Left colon (tissue), 2 donors: ENCODE measurements at regions not wholly inside any gene's neighbourhood (a gene's known extent, or its start where the extent isn't known, plus 50 kb on each side); places are given as distances from the start of the nearest gene placed in this dataset.
"Not testable (repeated sequence)": the region's sequence is repeated elsewhere in the genome, so short reads cannot be mapped to it uniquely, and the experiment has no call there.

Experiments used
- ATAC-seq: fragments of 200-7000 bp; cut with Tn5 transposase; one replicate; pipeline ENCODE4 v1.9.1; 2020; ENCODE audit warnings: mild to moderate bottlenecking, moderate library complexity
- DNase-seq, 2 donors: peaks; one replicate each; pipeline ENCODE4 v3.0.0-alpha.2; 2020
- intact Hi-C, 2 donors: fragments of 100-400 bp; cut with DNase I in 1 of 2; cut with micrococcal nuclease in 1 of 2; formaldehyde crosslinking; loops; one replicate each; pipeline versions ENCODE4 v1.11.2 to v1.14.0; 2022; cut with DNase I, micrococcal nuclease
- donor health status: DM: no; HTN: no; CAD: no.
- donor health status: DM: yes; HTN: yes; CAD: no.

DNA sequence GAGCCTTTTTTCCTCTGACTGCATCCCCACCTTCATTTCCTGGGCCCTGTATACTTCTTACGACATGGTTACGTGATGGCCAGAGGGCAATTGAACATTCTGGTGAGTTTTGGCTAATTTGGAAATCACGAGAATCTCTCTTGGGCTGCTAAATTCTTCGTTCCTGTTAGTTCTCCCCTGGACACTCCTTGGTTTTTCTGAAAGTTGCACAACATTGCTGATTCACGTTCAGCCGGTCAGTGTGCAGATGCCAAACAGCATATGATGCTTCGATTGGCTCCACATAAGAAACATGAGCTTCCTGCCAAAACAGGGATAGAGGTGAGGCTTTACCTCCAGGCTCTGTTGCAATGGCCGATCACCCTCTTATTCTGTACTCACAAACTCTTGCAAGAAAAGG, 119.4 kb upstream of the LY86 start:
- ATAC-seq, result no peak
- intact Hi-C loops, result no loop called here
- no peak for DNase-seq

DNA sequence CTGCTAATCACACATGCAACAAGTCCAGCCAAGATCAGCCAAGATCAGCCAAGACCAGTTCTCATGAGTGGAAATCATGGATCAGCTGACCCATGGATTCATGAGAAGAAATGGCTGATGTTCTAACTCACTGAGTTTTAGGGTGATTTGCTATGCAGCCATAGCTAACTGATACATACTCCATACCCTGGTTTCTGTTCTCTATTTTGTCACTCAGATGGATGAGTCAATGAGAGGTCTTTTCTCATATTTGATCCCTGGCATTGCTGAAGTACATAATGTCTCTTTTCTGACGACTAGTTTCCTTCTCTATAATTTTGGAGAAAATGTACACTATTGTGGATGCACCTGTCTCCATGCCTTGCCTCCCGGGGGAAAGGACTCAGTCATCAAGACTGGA, 118.4 kb upstream of the LY86 start:
- ATAC-seq (no peak), DNase-seq (no peak)
- intact Hi-C loops, result no loop called here

DNA sequence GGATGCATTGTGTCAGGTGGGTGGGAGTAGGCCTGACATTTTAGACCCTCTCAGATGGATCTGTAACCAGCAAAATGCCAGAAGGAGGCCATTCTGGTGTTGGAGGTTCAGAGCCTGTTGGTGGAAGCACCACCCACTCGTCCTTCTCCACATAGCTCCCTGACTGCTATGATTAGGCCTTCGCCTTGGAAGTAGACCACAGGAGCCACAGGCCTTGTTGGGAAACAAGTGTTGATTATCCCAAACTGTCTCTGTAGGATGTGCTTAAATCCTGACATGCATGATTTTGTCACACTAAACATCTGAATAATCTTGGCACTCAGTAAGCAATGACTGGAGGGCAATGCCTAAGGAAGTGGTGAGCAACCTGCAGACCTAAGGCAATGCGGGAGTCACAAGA, 117.2 kb upstream of the LY86 start:
- DNase-seq, result no peak
- ATAC-seq, result no peak
- intact Hi-C loops, result no loop called here

DNA sequence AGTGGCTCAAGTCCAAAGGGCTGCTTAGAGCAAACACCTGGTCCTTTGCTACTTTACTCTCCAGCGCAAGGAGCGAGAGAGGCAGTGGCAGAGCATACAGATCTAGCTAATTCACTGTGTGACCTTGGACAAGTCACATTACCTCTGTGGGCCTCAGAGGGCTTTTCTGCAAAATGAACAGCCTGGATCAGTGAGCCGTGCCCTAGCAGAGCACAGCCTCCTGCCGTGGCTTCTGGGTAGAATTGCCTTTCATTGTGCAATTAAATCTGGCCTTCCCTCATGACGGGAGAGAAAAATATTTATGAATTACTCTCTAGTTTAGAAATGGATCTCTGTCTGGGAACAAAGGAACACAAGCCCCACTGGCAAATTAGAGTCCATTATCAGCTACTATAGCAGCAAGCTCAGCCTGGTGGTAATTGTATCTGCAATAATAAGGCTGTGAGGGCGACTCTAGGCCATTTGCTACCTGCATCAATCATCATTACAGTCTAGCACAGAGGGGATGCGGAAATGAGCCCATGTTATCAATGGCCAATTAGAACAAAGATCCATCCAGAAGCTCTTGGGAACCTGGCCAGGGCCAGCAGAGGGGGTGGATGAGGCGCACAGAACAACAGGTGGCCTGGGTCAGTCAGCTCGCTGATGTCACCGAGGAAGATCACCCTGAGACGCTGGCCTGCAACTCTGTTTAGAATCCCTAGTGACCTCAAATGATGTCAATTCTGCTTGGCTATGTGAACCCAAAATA, 114.2 kb upstream of the LY86 start:
- intact Hi-C loops, result no loop called here
- no peak for DNase-seq
- no peak for ATAC-seq

DNA sequence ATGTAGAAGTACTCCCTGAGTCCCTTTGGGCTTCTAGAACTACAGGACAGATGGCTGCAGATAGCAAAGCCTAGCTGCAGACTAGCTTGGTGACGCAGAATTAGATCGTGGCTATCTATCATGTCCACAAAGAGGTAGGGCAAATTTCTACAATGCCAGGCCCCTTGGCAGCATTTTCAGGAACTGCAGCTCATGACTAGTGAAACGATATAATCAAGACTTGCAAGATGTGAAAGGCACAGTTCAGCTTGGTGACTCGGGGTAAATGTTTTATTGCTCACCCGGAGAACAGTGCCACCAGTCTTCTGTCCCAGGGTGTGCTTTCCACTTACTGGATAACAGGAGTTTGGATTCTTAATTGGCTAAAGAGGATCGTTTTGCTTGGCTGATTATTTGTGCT, 108.7 kb upstream of the LY86 start:
- DNase-seq, result no peak
- intact Hi-C loops, result no loop called here
- no peak for ATAC-seq

DNA sequence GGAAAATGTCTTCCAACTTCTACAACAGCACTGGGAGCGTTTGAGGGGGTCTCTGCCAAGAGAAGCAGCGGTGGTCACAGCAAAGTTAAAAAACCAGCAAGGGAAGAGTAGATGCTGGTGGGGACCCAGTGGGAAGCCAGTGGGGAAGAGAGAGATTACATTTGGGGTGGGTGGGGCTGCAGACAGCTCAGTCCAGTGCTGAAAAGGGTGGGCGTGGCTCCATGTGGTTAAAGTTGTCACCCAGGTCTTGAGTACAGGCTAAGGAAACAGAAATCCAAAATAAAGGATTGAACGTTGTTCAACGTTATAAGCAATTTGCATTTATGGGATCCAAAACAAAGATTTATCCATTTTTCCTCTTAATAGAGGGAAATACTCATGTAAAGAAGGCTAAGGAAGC, 106.3 kb upstream of the LY86 start:
- DNase-seq (no peak), ATAC-seq (no peak)
- intact Hi-C loops, result no loop called here

DNA sequence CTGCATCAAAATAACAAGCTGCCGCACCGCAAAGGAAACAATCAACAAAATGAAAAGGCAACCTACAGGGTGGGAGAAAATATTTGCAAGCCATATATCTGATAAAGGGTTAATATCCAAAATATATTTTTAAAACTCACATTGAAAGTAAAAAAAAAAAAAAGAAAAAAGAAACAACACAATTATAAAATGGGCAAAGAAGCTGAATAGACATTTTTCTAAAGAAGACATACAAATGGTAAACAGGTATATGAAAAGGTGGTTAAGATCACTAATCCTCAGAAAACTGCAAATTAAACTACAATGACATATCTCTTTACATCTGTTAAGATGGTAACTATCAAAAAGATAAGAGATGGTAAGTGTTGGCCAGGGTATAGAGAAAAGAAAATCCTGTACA, 105.4 kb upstream of the LY86 start:
- intact Hi-C loops, result no loop called here
- no peak for ATAC-seq
- no peak for DNase-seq

DNA sequence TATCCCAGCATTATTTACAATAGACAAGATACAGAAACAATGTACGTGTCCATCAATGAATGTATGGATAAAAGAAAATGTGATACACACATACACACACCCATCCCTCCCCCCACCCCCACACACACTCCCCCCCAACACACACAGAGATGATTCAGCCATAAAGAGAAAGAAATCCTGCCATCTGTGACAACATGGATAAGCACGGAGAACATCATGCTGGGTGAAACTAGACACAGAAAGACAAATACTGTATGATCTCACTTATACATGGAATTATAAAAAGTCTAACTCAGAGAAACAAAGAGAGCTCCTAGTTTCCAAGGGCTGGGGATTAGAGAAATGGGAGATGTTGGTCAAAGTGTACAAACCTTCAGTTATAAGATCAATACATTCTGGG, 104.8 kb upstream of the LY86 start:
- ATAC-seq (no peak), DNase-seq (no peak)
- intact Hi-C loops, result no loop called here

DNA sequence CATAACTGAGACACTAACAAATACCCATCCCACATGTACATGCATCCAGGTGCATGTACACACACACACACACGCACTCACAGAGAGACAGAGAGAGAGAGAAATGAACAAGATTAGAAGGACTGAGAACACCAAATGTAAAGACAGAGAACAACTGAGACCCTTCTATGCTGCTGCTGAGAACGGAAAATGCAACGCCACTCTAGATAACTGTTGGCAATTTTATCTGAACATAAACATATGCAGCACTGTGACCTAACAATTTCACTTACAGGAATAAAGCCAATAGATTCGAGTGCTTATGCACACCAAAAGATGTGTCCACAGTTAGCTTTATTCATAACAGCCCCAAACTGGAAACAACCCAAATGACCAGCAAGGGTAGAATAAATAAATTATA, 103.8 kb upstream of the LY86 start:
- DNase-seq (no peak), ATAC-seq (no peak)
- intact Hi-C loops, result no loop called here

DNA sequence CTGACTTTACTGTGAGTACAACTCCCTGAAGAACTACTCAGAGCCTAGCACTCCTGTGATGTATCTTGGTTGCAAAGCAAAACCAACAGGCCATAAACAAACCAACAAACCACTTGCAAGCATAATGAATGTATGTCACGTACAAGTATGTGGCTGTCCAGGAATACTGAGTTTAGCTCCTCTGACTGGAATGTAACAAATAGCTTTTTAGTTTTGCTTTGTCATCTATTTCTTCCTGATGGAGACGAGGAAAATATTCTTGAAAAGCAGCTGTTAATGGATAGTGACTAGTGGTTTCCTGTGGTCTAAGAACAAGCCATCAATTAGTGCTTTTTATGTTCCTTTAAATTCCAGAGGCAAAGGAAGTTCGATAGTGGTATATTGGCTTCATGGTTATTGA, 101.9 kb upstream of the LY86 start:
- DNase-seq (no peak), ATAC-seq (no peak)
- intact Hi-C loops, result no loop called here

DNA sequence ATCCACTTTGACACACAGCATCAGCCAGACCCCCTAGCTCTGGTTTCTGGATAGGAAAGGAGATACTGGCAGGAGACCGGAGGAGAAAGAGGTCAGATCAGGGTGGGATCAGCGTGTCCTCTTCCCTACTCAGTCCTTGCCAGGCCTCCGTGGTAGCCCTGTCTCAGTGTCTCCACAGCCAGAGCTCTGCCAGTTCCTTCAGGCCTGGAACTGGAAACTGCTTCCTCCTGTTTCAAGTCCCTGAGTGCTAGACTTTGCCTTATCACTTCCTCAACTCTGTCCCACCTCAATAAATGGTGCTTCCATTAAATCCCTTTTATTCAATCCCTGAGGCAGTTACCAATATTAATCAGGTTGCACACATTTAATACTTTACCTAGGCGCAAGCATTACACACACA, 96.8 kb upstream of the LY86 start:
- no peak for DNase-seq
- no peak for ATAC-seq
- intact Hi-C loops, result no loop called here

DNA sequence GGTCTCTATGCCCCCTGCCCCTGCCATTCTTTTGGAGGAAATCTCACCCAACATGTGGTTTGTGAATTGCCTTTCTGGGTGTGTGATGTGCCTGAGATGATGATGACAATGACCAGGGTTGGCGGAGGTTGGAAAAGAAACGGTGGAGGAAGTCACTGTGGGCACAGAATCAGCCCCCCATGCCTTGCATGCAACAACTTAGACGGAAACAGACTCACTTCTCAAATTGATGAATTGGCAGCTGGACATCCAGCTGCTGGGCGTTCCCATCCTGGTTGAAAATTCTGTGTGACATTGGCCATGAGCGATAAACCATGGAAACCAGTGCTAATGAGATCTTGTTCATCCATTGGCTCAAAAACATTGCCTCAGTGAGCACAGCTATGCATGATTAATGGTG, 95.8 kb upstream of the LY86 start:
- DNase-seq, result no peak
- intact Hi-C loops, result no loop called here
- no peak for ATAC-seq

DNA sequence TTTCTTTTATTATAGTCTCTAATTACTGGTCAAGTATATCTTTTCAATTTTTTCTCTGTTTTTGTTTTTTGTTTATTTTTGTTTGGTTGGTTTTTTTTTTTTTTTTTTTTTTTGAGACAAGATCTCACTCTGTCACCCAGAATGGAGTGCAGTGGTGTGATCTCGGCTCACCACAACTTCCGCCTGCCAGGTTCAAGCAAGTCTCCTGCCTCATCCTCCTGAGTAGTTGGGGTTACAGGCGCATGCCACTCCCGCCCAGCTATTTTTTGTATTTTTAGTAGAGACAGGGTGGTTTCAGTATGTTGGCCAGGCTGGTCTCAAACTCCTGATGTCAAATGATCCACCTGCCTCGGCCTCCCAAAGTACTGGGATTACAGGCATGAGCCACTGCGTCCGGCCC, 94.4 kb upstream of the LY86 start:
- intact Hi-C loops, DNase-seq, ATAC-seq: not testable (repeated sequence)

DNA sequence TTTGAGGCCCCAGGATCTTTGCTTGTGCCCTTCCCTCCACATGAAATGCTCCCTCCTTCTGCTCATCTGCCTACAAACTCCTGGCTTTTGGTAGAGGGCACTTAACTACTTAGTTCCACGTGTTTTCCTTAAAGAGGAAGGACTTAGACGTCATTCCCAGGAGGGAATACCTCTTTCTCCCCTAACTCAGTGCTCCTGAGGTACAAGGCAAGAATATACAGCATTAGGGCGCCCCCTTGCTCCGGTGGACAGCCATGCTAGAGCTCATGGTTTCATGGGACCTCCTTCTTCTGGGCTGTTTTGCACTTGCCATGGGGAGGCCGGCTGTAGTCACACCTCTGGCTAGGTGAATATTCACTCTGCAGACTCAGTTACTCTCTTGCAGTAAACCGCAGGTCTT, 93.8 kb upstream of the LY86 start:
- ATAC-seq (peak; percentile 54), DNase-seq (peak in 1 of 2 donors; percentile 64)
- intact Hi-C loops, result no loop called here

DNA sequence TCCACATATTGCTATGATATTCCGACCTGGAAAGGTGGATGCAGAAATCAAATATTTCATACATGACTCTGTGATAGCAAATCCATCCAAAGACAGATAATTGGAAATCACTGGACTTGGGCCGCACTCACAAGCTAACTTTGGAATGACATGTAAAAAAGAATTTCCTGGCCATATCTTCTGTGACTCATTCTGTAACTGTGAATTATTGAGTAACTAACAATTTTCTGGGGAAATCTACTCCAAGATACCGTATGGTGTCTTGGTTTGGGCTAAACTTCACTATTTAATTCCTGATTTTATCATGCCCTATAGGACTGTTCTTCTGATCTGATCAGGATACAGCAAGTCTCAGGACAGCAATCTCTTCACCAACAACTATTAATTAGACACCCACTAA, 92.7 kb upstream of the LY86 start:
- intact Hi-C loops, result no loop called here
- DNase-seq (no peak), ATAC-seq (no peak)

DNA sequence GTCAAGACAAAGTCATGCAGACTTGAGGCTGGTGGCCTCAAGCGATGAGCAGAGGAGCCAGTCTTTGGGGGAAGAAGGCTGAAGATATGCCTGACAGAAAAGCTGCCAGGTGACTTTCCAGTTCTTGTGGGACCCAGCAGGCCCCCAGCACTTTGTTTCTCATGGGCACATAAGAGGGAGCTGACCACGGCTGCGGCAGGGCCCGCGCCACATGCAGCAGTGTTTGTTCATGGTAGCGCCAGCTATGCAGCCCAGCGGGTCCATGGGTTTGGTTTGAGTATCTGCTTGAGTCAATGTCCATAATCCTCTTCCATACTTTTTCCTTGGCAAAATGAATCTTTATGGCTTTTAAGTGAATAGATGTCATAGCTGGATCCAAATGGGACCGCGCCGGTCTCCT, 91.0 kb upstream of the LY86 start:
- DNase-seq (no peak), ATAC-seq (no peak)
- intact Hi-C loops, result no loop called here

DNA sequence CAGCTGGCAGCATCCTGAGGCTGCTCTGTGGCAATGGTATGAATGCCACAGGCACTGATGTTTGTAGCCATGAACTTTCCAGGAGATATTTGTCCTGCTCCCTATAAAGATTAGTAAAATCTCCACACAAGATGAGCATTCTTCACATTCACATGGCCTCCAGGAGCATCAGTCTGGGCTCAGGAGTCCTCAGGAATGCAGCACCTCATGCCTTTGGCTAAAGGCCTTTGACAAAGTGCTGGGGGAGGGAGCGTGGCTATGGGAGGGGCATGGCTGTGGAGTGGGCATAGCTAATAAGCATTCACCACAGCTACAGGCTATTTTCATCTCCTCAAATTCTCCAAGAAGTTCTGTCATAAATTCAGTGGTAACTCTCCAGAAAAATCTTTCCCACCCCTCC, 90.5 kb upstream of the LY86 start:
- ATAC-seq, result no peak
- DNase-seq, result no peak
- intact Hi-C loops, result no loop called here

DNA sequence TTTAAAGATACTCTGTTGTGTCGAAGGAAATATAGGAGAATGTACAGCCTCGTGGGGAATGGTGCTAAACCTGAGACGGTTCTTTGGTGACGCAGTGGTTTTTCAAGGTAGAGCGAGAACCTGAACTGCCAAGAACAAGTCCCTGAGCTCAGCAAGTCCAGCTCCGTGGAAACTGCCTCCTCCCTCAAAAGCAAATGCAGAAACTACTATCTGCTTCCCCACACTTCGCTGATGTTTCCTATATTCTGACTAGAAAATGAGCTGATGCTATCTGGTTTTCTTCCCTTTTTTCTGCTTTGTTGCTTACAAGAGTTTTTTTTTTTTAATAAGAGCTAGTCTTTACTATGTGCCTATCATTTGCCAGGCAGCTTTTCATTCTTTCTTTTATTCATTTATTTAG, 85.3 kb upstream of the LY86 start:
- no peak for ATAC-seq

DNA sequence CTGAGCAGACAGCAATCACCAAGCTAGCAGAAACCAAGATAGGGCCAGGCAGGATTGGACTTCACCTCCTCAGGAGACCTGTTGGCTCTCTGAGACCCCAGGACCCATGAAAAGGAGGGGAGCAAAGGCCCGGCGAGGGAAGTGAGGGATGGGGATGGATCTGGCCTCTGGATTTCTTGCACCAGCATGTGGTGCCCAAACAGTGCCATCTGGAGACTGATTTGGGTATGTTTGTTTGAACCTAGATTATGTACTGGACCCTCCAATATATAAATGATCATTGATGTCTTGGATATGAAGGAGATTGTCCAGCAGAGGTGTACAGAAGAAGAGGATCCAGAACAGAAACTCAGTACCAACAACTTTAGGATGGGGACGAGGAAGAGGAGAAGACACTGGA, 83.4 kb upstream of the LY86 start:
- ATAC-seq (no peak), DNase-seq (no peak)
- intact Hi-C loops, result no loop called here

More for the DNA sequence above, 85.3 kb upstream of the LY86 start:
- intact Hi-C loops, result no loop called here
- no peak for DNase-seq

DNA sequence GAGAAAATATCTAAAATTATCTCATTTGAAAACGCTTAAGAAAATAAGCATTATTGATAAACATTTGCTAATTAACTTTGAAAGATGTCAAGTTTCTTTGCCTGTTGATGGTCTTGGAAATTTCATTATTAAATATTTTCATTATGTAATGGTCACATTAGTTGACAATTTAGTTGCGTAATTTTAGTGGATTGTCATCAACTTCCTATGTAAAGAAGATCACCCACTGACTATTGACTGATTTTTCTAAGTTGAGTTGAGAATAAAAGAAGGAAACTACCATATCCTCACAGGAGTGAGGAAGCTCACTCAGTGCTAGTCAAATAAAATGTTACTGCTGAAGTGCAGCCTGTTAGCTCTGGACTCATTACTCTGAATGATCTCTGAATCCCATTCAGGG, 79.9 kb upstream of the LY86 start:
- intact Hi-C loops, result no loop called here
- DNase-seq (no peak), ATAC-seq (no peak)

DNA sequence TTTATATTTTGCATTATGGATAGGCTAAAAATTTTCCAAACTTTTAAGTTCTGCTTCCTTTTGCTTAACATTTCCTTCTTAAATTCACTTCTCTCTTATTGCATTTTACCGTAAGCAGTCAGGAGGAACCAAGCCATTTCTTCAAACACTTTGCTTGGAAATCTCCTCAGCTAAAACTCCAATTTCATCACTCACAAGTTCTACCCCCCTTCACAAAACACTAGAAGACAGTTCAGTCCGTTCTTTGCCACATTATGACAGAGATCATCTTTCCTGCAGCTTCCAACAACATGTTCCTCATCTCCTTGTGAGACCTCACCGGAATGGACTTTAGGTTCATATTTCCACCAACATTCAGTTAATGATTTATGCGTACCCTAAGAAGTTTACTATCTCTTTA, 79.2 kb upstream of the LY86 start:
- DNase-seq, result no peak
- ATAC-seq, result no peak
- intact Hi-C loops, result no loop called here

DNA sequence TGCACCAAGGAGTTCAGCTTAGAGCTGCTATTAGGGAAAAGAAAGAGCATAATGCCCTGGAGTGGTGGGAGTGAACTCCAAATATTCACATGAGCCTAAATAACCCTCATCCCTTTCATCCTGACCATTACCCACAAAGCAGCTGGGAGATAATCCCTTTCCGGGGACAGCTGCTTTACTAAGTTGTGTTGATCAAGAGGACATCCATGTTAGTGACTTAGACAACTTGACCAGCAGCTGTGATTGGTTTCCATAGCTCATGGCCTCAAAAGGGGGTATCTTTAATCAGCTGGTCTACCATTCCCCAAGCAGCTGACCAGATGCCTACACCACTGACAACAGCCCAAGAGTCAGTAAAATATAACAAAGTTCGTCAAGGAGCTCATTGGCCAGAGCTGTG, 75.8 kb upstream of the LY86 start:
- ATAC-seq, result no peak
- no peak for DNase-seq
- intact Hi-C loops, result no loop called here
